Osteoblast (primary cell): ENCODE measurements at regions not wholly inside any gene's neighbourhood (a gene's known extent, or its start where the extent isn't known, plus 50 kb on each side); places are given as distances from the start of the nearest gene placed in this dataset.

ENCODE experiments used
- DNase-seq: peaks from one replicate; pipeline ENCODE4 v3.0.0; 2011; ENCODE audit warnings: low spot score, mixed read lengths; ENCODE audit not compliant: insufficient read length; ENCODE audit errors: missing footprints
- H2AFZ ChIP-seq: 2 replicates; pipeline ENCODE4 v1.6.0; 2011; ENCODE audit warnings: mild to moderate bottlenecking, low read length
- H3K27ac ChIP-seq: 2 replicates; pipeline ENCODE4 v1.5.1; 2011; ENCODE audit warnings: mild to moderate bottlenecking, low read depth, low read length, moderate library complexity
- H3K27me3 ChIP-seq: 2 replicates; pipeline ENCODE4 v1.6.0; 2012; ENCODE audit warnings: mild to moderate bottlenecking, control low read depth, inconsistent platforms, low read length, moderate library complexity; ENCODE audit not compliant: insufficient read depth
- H3K36me3 ChIP-seq: 2 replicates; pipeline ENCODE4 v1.5.1; 2011; ENCODE audit warnings: mild to moderate bottlenecking, low read length, control low read depth, moderate library complexity; ENCODE audit not compliant: insufficient read depth
- H3K4me1 ChIP-seq: 2 replicates; pipeline ENCODE4 v1.5.1; 2011; ENCODE audit warnings: mild to moderate bottlenecking, low read length, control low read depth, moderate library complexity; ENCODE audit not compliant: insufficient read depth
- H3K4me2 ChIP-seq: 2 replicates; pipeline ENCODE4 v1.6.0; 2011; ENCODE audit warnings: mild to moderate bottlenecking, low read length; ENCODE audit not compliant: insufficient read depth
- H3K4me3 ChIP-seq: fragments of 200-600 bp; sonication (generic); 3 replicates; pipeline ENCODE4 v1.5.1; 2012; ENCODE audit warnings: mild to moderate bottlenecking, low read length, inconsistent platforms; ENCODE audit not compliant: insufficient read depth
- H3K79me2 ChIP-seq: 2 replicates; pipeline ENCODE4 v1.6.0; 2012; ENCODE audit warnings: mild to moderate bottlenecking, low read length, control low read depth, inconsistent platforms; ENCODE audit not compliant: insufficient read depth
- H3K9me3 ChIP-seq: 2 replicates; pipeline ENCODE4 v1.5.1; 2011; ENCODE audit warnings: low read depth, low read length, control low read depth
- H4K20me1 ChIP-seq: 2 replicates; pipeline ENCODE4 v1.6.0; 2012; ENCODE audit warnings: mild to moderate bottlenecking, low read length, control low read depth; ENCODE audit not compliant: insufficient read depth
- TF ChIP-seq, protein P1 (sequence below): IDR thresholded peaks from 2 replicates; pipeline ENCODE4 v1.5.1; 2011; ENCODE audit warnings: mild to moderate bottlenecking, low read depth, low read length, moderate library complexity; ENCODE audit errors: extremely low read depth

DNA sequence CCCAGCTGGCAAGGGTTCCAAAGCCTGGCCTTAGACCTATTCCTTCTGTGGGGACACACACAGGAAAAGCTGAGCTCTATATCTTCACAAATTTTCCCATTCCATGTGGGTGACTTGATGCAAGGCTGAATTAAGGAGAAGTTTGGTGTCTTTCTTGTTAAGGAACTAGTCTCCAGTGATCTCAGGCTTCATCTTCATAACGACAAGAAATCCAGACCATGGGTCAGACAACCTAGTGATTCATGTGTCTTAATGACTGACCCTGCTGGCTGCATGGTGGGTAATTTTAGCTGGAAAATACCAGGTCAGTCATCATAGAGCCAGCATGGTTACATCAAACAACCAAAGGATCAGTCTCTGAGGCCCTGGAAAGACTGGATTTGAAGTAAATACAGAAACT, 112.7 kb upstream of the SLC4A7 start:
- no peaks in the 10 kb centered on the region for H3K36me3 ChIP-seq
- peak overlapping the region; percentile 57 for H3K4me2 ChIP-seq
- DNase-seq = peak; percentile 77
- no peaks in the 10 kb centered on the region for H3K9me3 ChIP-seq
- peak overlapping the region; percentile 95 for H3K27ac ChIP-seq
- H3K27me3 ChIP-seq = no peaks in the 10 kb centered on the region
- no peaks in the 10 kb centered on the region for H3K79me2 ChIP-seq
- TF ChIP-seq, protein P1, sequence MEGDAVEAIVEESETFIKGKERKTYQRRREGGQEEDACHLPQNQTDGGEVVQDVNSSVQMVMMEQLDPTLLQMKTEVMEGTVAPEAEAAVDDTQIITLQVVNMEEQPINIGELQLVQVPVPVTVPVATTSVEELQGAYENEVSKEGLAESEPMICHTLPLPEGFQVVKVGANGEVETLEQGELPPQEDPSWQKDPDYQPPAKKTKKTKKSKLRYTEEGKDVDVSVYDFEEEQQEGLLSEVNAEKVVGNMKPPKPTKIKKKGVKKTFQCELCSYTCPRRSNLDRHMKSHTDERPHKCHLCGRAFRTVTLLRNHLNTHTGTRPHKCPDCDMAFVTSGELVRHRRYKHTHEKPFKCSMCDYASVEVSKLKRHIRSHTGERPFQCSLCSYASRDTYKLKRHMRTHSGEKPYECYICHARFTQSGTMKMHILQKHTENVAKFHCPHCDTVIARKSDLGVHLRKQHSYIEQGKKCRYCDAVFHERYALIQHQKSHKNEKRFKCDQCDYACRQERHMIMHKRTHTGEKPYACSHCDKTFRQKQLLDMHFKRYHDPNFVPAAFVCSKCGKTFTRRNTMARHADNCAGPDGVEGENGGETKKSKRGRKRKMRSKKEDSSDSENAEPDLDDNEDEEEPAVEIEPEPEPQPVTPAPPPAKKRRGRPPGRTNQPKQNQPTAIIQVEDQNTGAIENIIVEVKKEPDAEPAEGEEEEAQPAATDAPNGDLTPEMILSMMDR = no peak
- no peaks in the 10 kb centered on the region for H4K20me1 ChIP-seq
- H3K4me1 ChIP-seq = peaks cover 26% of the 10 kb centered on the region
- H2AFZ ChIP-seq = peak overlapping the region; percentile 69
- peak overlapping the region; percentile 16 for H3K4me3 ChIP-seq

DNA sequence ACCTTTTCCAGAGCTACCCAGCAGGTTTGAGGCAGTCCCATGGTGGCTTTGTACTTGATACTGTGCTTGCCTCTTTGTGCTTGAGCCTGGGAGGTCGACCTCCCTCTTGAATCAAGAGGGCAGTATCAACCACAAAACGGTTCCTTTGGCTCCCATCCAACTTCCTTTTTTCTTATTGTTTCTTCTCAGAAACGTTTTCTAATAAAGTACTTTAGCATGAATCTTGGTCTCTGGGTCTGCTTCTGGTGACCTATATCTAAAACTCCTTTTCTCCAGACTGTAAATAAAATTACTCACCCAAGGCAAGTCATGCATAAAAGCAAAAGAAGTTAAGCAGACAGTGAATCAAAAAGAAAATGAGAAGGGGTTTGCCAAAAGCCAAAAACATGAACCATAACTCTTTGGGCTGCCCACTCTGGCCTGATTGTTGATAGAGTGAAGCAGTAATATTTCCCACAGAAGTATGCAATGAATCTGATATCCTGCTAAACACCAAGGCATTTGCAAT, 112.2 kb upstream of the SLC4A7 start:
- Histone ChIP-seq H3K79me2 (no peaks in the 10 kb centered on the region), H3K4me2 (peak overlapping the region; percentile 57), H3K27ac (peak overlapping the region; percentile 95), H3K27me3 (no peaks in the 10 kb centered on the region), H3K4me3 (peak overlapping the region; percentile 16), H4K20me1 (no peaks in the 10 kb centered on the region), H3K9me3 (no peaks in the 10 kb centered on the region), H2AFZ (no peak overlapping the region), H3K4me1 (peaks cover 31% of the 10 kb centered on the region), H3K36me3 (no peaks in the 10 kb centered on the region)
- DNase-seq = no peak
- TF ChIP-seq, protein P1 = no peak

- Histone ChIP-seq H3K27me3 (no peaks in the 10 kb centered on the region), H3K4me3 (peak overlapping the region; percentile 35), H2AFZ (peak overlapping the region; percentile 73), H3K79me2 (no peaks in the 10 kb centered on the region), H4K20me1 (no peaks in the 10 kb centered on the region), H3K4me1 (peaks cover 53% of the 10 kb centered on the region), H3K27ac (no peak overlapping the region), H3K36me3 (no peaks in the 10 kb centered on the region), H3K4me2 (peak overlapping the region; percentile 61), H3K9me3 (no peaks in the 10 kb centered on the region)
- DNase-seq = no peak
- TF ChIP-seq, protein P1 = no peak
Observed at GRCh38 chr3:27594096-27594690, 110.0 kb upstream of the SLC4A7 start.

GRCh38 chr3:27593173-27593572, 109.0 kb upstream of the SLC4A7 start:
- H3K27ac ChIP-seq = no peak overlapping the region
- H2AFZ ChIP-seq = no peak overlapping the region
- H3K79me2 ChIP-seq = no peaks in the 10 kb centered on the region
- no peak overlapping the region for H3K4me3 ChIP-seq
- no peaks in the 10 kb centered on the region for H3K27me3 ChIP-seq
- peaks cover 54% of the 10 kb centered on the region for H3K4me1 ChIP-seq
- H3K4me2 ChIP-seq = no peak overlapping the region
- no peaks in the 10 kb centered on the region for H3K9me3 ChIP-seq
- no peaks in the 10 kb centered on the region for H4K20me1 ChIP-seq
- no peaks in the 10 kb centered on the region for H3K36me3 ChIP-seq
- TF ChIP-seq, protein P1 = no peak
- no peak for DNase-seq
